Stomach (tissue), 4 donors: ENCODE measurements at regions not wholly inside any gene's neighbourhood (a gene's known extent, or its start where the extent isn't known, plus 50 kb on each side); places are given as distances from the start of the nearest gene placed in this dataset.

ENCODE experiments used
- CTCF ChIP-seq, 7 experiments: fragments of 450-650 bp in 4 of 7; fragments of 200-600 bp in 3 of 7; sonication (generic) in 3 of 7; IDR thresholded peaks; one replicate each; pipeline ENCODE4 v1.5.1; 2016 to 2019; ENCODE audit warnings: antibody characterized with exemption in 7 of 7, control low read depth in 2 of 7, mild to moderate bottlenecking in 1 of 7
- POLR2A ChIP-seq, 4 donors: fragments of 450-650 bp; IDR thresholded peaks; one replicate each; pipeline ENCODE4 v1.6.1; 2016; ENCODE audit warnings: antibody characterized with exemption in 4 of 4, control low read depth in 2 of 4, mild to moderate bottlenecking in 1 of 4, moderate library complexity in 1 of 4

- no peak for TF ChIP-seq CTCF (IDR thresholded peaks at IDR 0.05)
- no peak for TF ChIP-seq POLR2A (IDR thresholded peaks at IDR 0.05)
Observed at GRCh38 chr3:34382859-34383258, 584.4 kb downstream of the PDCD6IP start.
